ENCODE measurements at regions not wholly inside any gene's neighbourhood (a gene's known extent, or its start where the extent isn't known, plus 50 kb on each side); places are given as distances from the start of the nearest gene placed in this dataset.

DNA sequence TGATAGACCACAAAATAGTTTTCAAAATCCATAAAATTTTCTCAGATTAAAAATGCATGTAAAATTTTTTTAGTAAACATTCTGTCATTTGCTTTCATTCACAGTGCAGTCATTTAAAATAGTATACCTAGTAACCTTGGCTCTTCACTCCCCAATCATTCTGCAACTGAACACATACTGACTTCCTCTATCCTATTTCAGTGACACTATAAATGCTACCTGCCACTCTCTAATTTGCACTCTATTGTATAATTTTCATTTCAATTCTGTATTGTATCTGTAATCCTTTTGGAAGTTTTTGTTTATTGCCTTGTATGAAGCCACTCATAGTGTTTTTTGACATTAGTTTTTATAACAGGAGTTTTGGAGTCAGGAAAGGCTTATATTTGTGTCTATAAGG lies 1029.1 kb upstream of the NCAM2 start:
- Histone ChIP-seq H3K4me2 (ENCODE audit: low read depth, low read length) (no peak overlapping the region), H3K9ac (ENCODE audit: low read length) (no peak overlapping the region), H3K27ac (ENCODE audit: low read length) (no peak overlapping the region), H2AFZ (ENCODE audit: low read length) (no peak overlapping the region), H3K27me3 (replicated peaks; ENCODE audit: insufficient read depth, low read length) (no peaks in the 10 kb centered on the region), H3K4me1 (ENCODE audit: low read length) (no peaks in the 10 kb centered on the region), H3K9me3 (replicated peaks; ENCODE audit: insufficient read depth, low read length) (no peaks in the 10 kb centered on the region), H3K36me3 (replicated peaks; ENCODE audit: insufficient read depth, low read length) (no peaks in the 10 kb centered on the region), H3F3A (ENCODE audit: insufficient read depth, low read length) (no peaks in the 10 kb centered on the region), H3K79me2 (ENCODE audit: low read length) (no peaks in the 10 kb centered on the region), H4K20me1 (ENCODE audit: insufficient read depth, low read length) (no peaks in the 10 kb centered on the region), H3K4me3 (ENCODE audit: low read length) (no peak overlapping the region), H3K9me2 (replicated peaks; ENCODE audit: insufficient read depth, low read length) (no peaks in the 10 kb centered on the region)
- TF ChIP-seq EZH2 (optimal IDR thresholded peaks at IDR 0.05; ENCODE audit: low read depth, low read length) (no peak), EZH2phosphoT487 (IDR thresholded peaks at IDR 0.05; ENCODE audit: low read length) (no peak)
- no peak for DNase-seq

DNA sequence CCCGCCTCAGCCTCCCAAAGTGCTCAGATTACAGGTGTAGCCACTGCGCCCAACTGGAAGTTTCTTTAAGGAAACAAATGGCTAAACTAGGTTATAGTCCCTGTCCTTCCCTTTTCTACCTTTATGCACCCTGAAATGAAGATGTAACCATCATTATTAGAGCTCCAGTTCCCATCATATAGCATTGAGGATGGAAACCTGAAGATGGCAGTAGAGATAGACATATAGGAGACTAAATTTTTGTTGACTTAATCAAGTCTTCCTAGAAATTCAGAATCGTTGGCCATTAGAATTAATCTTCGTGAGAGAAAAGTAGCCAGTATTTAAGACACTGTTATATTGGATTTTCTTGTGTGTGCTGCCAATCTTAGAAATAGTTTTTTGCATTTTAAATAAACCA lies 1016.3 kb upstream of the NCAM2 start:
- Histone ChIP-seq H2AFZ (ENCODE audit: low read length) (no peak overlapping the region), H3K4me3 (ENCODE audit: low read length) (no peak overlapping the region), H3K27me3 (replicated peaks; ENCODE audit: insufficient read depth, low read length) (no peaks in the 10 kb centered on the region), H3K27ac (ENCODE audit: low read length) (no peak overlapping the region), H3K9me2 (replicated peaks; ENCODE audit: insufficient read depth, low read length) (no peaks in the 10 kb centered on the region), H3K4me1 (ENCODE audit: low read length) (no peaks in the 10 kb centered on the region), H4K20me1 (ENCODE audit: insufficient read depth, low read length) (no peaks in the 10 kb centered on the region), H3K9me3 (replicated peaks; ENCODE audit: insufficient read depth, low read length) (no peaks in the 10 kb centered on the region), H3F3A (ENCODE audit: insufficient read depth, low read length) (no peaks in the 10 kb centered on the region), H3K4me2 (ENCODE audit: low read depth, low read length) (no peak overlapping the region), H3K36me3 (replicated peaks; ENCODE audit: insufficient read depth, low read length) (no peaks in the 10 kb centered on the region), H3K79me2 (ENCODE audit: low read length) (no peaks in the 10 kb centered on the region), H3K9ac (ENCODE audit: low read length) (no peak overlapping the region)
- TF ChIP-seq EZH2phosphoT487 (IDR thresholded peaks at IDR 0.05; ENCODE audit: low read length): no peak
- TF ChIP-seq, protein P1, sequence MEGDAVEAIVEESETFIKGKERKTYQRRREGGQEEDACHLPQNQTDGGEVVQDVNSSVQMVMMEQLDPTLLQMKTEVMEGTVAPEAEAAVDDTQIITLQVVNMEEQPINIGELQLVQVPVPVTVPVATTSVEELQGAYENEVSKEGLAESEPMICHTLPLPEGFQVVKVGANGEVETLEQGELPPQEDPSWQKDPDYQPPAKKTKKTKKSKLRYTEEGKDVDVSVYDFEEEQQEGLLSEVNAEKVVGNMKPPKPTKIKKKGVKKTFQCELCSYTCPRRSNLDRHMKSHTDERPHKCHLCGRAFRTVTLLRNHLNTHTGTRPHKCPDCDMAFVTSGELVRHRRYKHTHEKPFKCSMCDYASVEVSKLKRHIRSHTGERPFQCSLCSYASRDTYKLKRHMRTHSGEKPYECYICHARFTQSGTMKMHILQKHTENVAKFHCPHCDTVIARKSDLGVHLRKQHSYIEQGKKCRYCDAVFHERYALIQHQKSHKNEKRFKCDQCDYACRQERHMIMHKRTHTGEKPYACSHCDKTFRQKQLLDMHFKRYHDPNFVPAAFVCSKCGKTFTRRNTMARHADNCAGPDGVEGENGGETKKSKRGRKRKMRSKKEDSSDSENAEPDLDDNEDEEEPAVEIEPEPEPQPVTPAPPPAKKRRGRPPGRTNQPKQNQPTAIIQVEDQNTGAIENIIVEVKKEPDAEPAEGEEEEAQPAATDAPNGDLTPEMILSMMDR (IDR thresholded peaks at IDR 0.05; ENCODE audit: low read length): 0 out of 2 replicates have a peak, but pooled peaks have one; percentile 4
- no peak for DNase-seq

DNA sequence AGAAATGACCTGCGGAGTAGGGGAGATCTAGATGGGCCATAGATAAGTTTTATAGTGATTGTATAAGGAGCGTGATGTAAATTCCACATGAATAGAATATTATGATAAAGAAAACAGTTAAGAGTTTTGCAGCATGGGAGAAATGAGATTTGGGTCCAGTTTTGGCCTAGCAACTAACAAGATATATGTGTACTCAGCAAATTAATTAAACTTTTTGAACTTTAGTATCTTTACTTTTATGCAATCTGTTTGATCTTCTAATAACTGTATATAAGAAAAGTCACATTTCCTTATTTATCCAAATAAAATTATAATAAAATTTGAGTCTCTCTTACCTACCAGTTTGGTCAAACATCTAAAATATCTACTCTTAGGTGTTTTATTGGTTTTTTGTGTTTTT lies 1011.8 kb upstream of the NCAM2 start:
- H3K27ac ChIP-seq (ENCODE audit: low read length): no peak overlapping the region
- no peak overlapping the region for H2AFZ ChIP-seq (ENCODE audit: low read length)
- no peak overlapping the region for H3K9ac ChIP-seq (ENCODE audit: low read length)
- H3K4me2 ChIP-seq (ENCODE audit: low read depth, low read length): no peak overlapping the region
- no peaks in the 10 kb centered on the region for H3K36me3 ChIP-seq (replicated peaks; ENCODE audit: insufficient read depth, low read length)
- H3K4me1 ChIP-seq (ENCODE audit: low read length): no peaks in the 10 kb centered on the region
- H4K20me1 ChIP-seq (ENCODE audit: insufficient read depth, low read length): no peaks in the 10 kb centered on the region
- TF ChIP-seq, protein P1 (IDR thresholded peaks at IDR 0.05; ENCODE audit: low read length): no peak
- TF ChIP-seq EZH2 (optimal IDR thresholded peaks at IDR 0.05; ENCODE audit: low read depth, low read length): no peak
- no peak for TF ChIP-seq EZH2phosphoT487 (IDR thresholded peaks at IDR 0.05; ENCODE audit: low read length)
- H3K27me3 ChIP-seq (replicated peaks; ENCODE audit: insufficient read depth, low read length): no peaks in the 10 kb centered on the region
- H3K9me3 ChIP-seq (replicated peaks; ENCODE audit: insufficient read depth, low read length): no peaks in the 10 kb centered on the region
- no peaks in the 10 kb centered on the region for H3K9me2 ChIP-seq (replicated peaks; ENCODE audit: insufficient read depth, low read length)
- no peak overlapping the region for H3K4me3 ChIP-seq (ENCODE audit: low read length)
- no peaks in the 10 kb centered on the region for H3K79me2 ChIP-seq (ENCODE audit: low read length)
- no peak for DNase-seq
- no peaks in the 10 kb centered on the region for H3F3A ChIP-seq (ENCODE audit: insufficient read depth, low read length)

DNA sequence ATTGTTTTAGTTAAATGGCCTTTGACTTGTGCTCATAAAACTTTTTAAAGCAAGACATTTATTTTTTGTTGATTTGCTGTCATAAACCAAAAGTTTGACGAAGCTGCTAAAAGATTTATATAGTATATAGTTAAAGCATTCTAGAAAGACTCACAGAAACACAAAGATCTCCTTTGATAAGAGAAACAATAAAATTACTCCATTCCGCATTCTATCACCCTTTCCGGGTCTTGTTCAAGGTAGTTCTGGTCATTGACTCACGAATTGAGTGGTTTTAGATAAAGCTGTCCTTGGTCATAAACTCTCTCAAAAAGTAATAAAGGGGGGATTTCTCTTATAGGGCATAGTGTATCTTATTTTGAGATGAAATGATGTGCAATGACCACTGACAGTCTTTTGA lies 1010.5 kb upstream of the NCAM2 start:
- Histone ChIP-seq H3K9me3 (replicated peaks; ENCODE audit: insufficient read depth, low read length) (no peaks in the 10 kb centered on the region), H3F3A (ENCODE audit: insufficient read depth, low read length) (no peaks in the 10 kb centered on the region), H3K9ac (ENCODE audit: low read length) (no peak overlapping the region), H3K4me2 (ENCODE audit: low read depth, low read length) (no peak overlapping the region), H3K4me3 (ENCODE audit: low read length) (no peak overlapping the region), H2AFZ (ENCODE audit: low read length) (no peak overlapping the region), H3K79me2 (ENCODE audit: low read length) (no peaks in the 10 kb centered on the region), H3K27me3 (replicated peaks; ENCODE audit: insufficient read depth, low read length) (no peaks in the 10 kb centered on the region), H3K9me2 (replicated peaks; ENCODE audit: insufficient read depth, low read length) (no peaks in the 10 kb centered on the region), H4K20me1 (ENCODE audit: insufficient read depth, low read length) (no peaks in the 10 kb centered on the region), H3K36me3 (replicated peaks; ENCODE audit: insufficient read depth, low read length) (no peaks in the 10 kb centered on the region), H3K27ac (ENCODE audit: low read length) (no peak overlapping the region), H3K4me1 (ENCODE audit: low read length) (no peaks in the 10 kb centered on the region)
- TF ChIP-seq EZH2 (optimal IDR thresholded peaks at IDR 0.05; ENCODE audit: low read depth, low read length) (no peak), EZH2phosphoT487 (IDR thresholded peaks at IDR 0.05; ENCODE audit: low read length) (no peak)
- TF ChIP-seq, protein P1 (IDR thresholded peaks at IDR 0.05; ENCODE audit: low read length): no peak
- no peak for DNase-seq

Measured in MM.1S (cell line).